Mesothelial cell of epicardium (in vitro differentiated cells): ENCODE measurements at regions not wholly inside any gene's neighbourhood (a gene's known extent, or its start where the extent isn't known, plus 50 kb on each side); places are given as distances from the start of the nearest gene placed in this dataset.

ENCODE experiments used
- DNase-seq, 2 experiments: peaks; one replicate each; pipeline ENCODE4 v3.0.0; 2021; ENCODE audit warnings: low spot score in 2 of 2; ENCODE audit not compliant: unreplicated experiment in 2 of 2
- H3K27ac Mint-ChIP-seq: 2 replicates; pipeline ENCODE4 v1.8.0; 2021; ENCODE audit warnings: mixed read lengths
- H3K27me3 Mint-ChIP-seq: 2 replicates; pipeline ENCODE4 v1.8.0; 2021; ENCODE audit warnings: low read depth, mixed read lengths
- H3K36me3 Mint-ChIP-seq: 2 replicates; pipeline ENCODE4 v1.8.0; 2021; ENCODE audit warnings: mixed read lengths
- H3K4me1 Mint-ChIP-seq: 2 replicates; pipeline ENCODE4 v1.8.0; 2021; ENCODE audit warnings: mixed read lengths
- H3K4me3 Mint-ChIP-seq: 2 replicates; pipeline ENCODE4 v1.8.0; 2021; ENCODE audit warnings: mild to moderate bottlenecking, moderate library complexity, mixed read lengths
- H3K9me3 Mint-ChIP-seq: 2 replicates; pipeline ENCODE4 v1.8.0; 2021; ENCODE audit warnings: mixed read lengths
- CTCF ChIP-seq: fragments of 200-600 bp; sonication (generic); IDR thresholded peaks from one replicate; pipeline ENCODE4 v1.5.0; 2021; ENCODE audit warnings: antibody characterized with exemption; ENCODE audit not compliant: unreplicated experiment

GRCh38 chr17:63142836-63143235, 176.8 kb downstream of the TANC2 start:
- Mint-ChIP-seq H3K36me3 (peaks cover 8% of the 10 kb centered on the region), H3K27me3 (no peaks in the 10 kb centered on the region), H3K27ac (no peak overlapping the region), H3K4me1 (peaks cover 25% of the 10 kb centered on the region), H3K9me3 (peaks cover 12% of the 10 kb centered on the region), H3K4me3 (no peak overlapping the region)
- no peak for DNase-seq
- no peak for TF ChIP-seq CTCF

GRCh38 chr17:63150490-63150889, 184.5 kb downstream of the TANC2 start:
- Mint-ChIP-seq H3K9me3 (peaks cover 11% of the 10 kb centered on the region), H3K27me3 (no peaks in the 10 kb centered on the region), H3K36me3 (peaks cover 6% of the 10 kb centered on the region), H3K4me1 (peaks cover 69% of the 10 kb centered on the region), H3K4me3 (no peak overlapping the region), H3K27ac (peak overlapping the region; percentile 96)
- TF ChIP-seq CTCF, result no peak
- no peak for DNase-seq

GRCh38 chr17:63150994-63151464, 185.0 kb downstream of the TANC2 start:
- DNase-seq, result no peak
- H3K4me3 Mint-ChIP-seq, result peak overlapping the region; percentile 50
- H3K36me3 Mint-ChIP-seq, result peaks cover 4% of the 10 kb centered on the region
- no peaks in the 10 kb centered on the region for H3K27me3 Mint-ChIP-seq
- no peak for TF ChIP-seq CTCF
- peaks cover 6% of the 10 kb centered on the region for H3K9me3 Mint-ChIP-seq
- H3K27ac Mint-ChIP-seq, result peak overlapping the region; percentile 96
- peaks cover 69% of the 10 kb centered on the region for H3K4me1 Mint-ChIP-seq

- no peak for DNase-seq
- no peak for TF ChIP-seq CTCF
Measured at GRCh38 chr17:63151941-63152523, 186.0 kb downstream of the TANC2 start.

GRCh38 chr17:63153488-63153887, 187.5 kb downstream of the TANC2 start:
- no peak for TF ChIP-seq CTCF
- H3K36me3 Mint-ChIP-seq, result no peaks in the 10 kb centered on the region
- DNase-seq, result no peak
- no peak overlapping the region for H3K4me3 Mint-ChIP-seq
- H3K9me3 Mint-ChIP-seq, result no peaks in the 10 kb centered on the region
- no peaks in the 10 kb centered on the region for H3K27me3 Mint-ChIP-seq
- H3K4me1 Mint-ChIP-seq, result peaks cover 53% of the 10 kb centered on the region
- no peak overlapping the region for H3K27ac Mint-ChIP-seq

More at GRCh38 chr17:63151941-63152523, 186.0 kb downstream of the TANC2 start:
- H3K27me3 Mint-ChIP-seq, result no peaks in the 10 kb centered on the region
- no peaks in the 10 kb centered on the region for H3K9me3 Mint-ChIP-seq
- H3K4me3 Mint-ChIP-seq, result peak overlapping the region; percentile 25
- no peaks in the 10 kb centered on the region for H3K36me3 Mint-ChIP-seq
- peak overlapping the region; percentile 96 for H3K27ac Mint-ChIP-seq
- peaks cover 63% of the 10 kb centered on the region for H3K4me1 Mint-ChIP-seq
